VCaP (cell line): ENCODE measurements at regions not wholly inside any gene's neighbourhood (a gene's known extent, or its start where the extent isn't known, plus 50 kb on each side); places are given as distances from the start of the nearest gene placed in this dataset.

Source experiments
- H3K27ac ChIP-seq: fragments of 450-650 bp; 2 replicates; pipeline ENCODE4 v1.5.1; 2017
- TF ChIP-seq, protein P1 (sequence below): fragments of 450-650 bp; conservative IDR thresholded peaks from 2 replicates; pipeline ENCODE4 v1.5.1; 2017; ENCODE audit warnings: mild to moderate bottlenecking, moderate library complexity

GRCh38 chr9:105864248-105864898, 170.0 kb downstream of the TMEM38B start:
- no peak overlapping the region for H3K27ac ChIP-seq
- TF ChIP-seq, protein P1, sequence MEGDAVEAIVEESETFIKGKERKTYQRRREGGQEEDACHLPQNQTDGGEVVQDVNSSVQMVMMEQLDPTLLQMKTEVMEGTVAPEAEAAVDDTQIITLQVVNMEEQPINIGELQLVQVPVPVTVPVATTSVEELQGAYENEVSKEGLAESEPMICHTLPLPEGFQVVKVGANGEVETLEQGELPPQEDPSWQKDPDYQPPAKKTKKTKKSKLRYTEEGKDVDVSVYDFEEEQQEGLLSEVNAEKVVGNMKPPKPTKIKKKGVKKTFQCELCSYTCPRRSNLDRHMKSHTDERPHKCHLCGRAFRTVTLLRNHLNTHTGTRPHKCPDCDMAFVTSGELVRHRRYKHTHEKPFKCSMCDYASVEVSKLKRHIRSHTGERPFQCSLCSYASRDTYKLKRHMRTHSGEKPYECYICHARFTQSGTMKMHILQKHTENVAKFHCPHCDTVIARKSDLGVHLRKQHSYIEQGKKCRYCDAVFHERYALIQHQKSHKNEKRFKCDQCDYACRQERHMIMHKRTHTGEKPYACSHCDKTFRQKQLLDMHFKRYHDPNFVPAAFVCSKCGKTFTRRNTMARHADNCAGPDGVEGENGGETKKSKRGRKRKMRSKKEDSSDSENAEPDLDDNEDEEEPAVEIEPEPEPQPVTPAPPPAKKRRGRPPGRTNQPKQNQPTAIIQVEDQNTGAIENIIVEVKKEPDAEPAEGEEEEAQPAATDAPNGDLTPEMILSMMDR = no peak

- TF ChIP-seq, protein P1 = no peak
- H3K27ac ChIP-seq = no peak overlapping the region
These were observed 170.9 kb downstream of the TMEM38B start for GRCh38 chr9:105865285-105865684.

DNA sequence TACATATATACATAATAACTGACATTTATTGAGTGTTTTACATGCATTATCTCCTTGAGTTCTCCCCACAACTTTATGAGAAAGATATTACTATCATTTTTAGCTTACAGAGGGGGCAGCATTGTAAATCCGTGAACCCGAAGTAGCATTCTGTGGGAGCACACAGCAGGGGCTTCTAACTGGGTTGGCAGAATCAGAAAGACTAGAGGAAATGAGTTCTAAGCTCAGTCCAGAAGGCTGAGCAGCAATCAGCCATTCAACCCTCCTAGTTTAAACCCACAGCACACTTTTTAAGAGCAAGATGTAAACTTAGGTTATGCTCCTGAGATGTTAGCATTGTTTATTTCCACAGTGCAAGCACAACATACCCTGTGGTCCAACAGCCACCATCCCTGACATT, 177.2 kb downstream of the TMEM38B start:
- no peak overlapping the region for H3K27ac ChIP-seq
- TF ChIP-seq, protein P1 = no peak

GRCh38 chr9:105873801-105874200, 179.5 kb downstream of the TMEM38B start:
- no peak overlapping the region for H3K27ac ChIP-seq
- TF ChIP-seq, protein P1 = no peak

GRCh38 chr9:105877721-105878120, 183.4 kb downstream of the TMEM38B start:
- TF ChIP-seq, protein P1 = no peak
- H3K27ac ChIP-seq = no peak overlapping the region

DNA sequence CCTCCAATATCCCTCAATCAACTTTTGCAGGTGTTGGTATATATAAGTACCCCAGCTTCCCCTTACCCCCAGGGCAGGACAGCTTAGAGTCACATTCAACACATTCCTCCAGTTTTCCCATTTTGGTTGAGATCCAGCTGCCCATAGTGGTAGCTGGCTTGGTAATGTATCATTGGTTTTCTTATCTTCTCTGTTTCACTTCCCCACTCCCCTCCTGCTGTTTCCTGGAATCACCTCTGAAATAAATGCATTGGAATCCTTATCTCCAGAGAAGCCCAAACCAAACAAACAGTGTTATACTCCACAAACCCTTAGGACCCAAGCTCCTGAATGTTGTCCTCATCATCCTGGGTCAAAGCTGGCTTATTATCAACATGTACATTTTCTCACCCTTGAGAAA, 184.8 kb downstream of the TMEM38B start:
- TF ChIP-seq, protein P1 = no peak
- no peak overlapping the region for H3K27ac ChIP-seq

GRCh38 chr9:105880517-105880916, 186.2 kb downstream of the TMEM38B start:
- TF ChIP-seq, protein P1 = no peak
- no peak overlapping the region for H3K27ac ChIP-seq
